CD4-positive, alpha-beta T cell treated with Interleukin-4 for 1 hour (primary cell): ENCODE measurements at regions not wholly inside any gene's neighbourhood (a gene's known extent, or its start where the extent isn't known, plus 50 kb on each side); places are given as distances from the start of the nearest gene placed in this dataset.

Source experiments
- DNase-seq, 2 donors: peaks; one replicate each; pipeline ENCODE4 v3.0.0-alpha.2; 2020 to 2022

DNA sequence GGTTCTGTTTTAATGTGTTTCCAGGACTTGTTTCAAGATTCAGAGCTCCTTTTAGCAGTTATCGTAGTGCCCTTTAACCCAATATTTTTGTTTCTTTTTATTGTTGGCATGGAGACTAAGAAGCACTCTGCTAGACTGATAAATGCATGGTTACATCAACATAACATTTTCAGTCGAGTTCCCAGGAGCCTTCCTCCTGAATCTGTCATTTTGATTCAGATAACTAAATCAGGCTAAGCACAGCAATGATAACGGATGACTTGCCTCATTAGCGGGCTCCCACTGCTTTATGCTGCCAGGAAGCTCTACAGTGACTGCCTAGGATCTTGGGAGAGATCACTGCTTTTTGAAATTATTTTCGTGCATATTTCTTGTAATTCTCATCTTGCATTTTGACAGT is 772.8 kb upstream of the GJE1 start:
- DNase-seq = no peak

DNA sequence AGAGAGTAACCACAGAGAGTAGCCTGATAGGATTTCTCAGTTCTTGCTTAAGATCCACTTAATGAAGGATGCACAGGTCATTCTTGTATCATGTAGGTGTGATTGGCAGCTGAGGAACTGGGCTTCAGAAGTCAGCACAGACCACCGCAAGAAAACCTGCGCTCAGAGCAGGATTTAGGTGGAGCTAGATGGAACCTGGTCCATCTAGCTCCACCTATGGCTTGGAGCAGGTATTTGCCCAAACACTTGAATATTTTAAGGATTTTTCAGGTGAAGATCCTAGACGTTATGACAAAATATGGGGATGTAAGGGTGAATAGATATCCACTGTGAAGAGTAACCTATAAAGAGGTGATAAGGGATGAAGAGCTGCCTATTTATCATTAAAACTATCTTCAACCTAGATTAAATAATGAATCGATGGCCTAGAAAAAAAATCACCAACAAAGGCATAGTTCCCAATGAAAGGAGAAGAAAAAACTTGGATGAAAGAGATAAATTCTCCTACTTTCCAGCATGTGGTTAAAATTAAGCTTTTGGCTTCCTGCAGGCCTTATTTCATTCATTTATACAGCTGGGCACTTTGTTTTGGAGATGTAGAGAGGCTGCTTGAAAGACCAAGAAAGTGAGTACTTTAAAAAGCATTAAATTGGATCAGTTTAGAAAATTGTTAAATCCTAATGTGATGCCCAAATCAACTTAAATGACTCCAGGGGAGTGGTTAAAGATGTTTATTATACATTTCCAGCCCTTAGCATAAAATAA is 778.4 kb upstream of the GJE1 start:
- DNase-seq = no peak

GRCh38 chr6:141351721-141352120 is 781.0 kb upstream of the GJE1 start:
- DNase-seq = no peak

DNA sequence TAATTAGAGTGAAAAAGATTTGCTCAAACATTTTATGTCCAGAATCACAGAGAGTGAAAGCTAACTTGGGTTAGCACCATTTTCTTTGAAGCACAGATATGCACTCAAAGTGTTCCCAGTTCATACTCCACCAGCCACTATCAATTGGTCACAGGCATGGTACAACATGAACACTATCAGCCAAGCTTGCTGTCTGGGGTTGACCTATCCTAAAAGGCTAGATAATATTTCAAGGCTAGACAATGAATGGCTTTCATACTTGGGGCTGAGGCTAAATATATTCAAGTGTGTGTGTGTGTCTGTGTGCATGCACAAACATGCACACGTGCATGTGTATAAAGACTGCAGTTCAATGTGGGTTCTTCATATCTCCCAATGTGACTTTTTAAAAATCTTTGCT is 783.0 kb upstream of the GJE1 start:
- no peak for DNase-seq

DNA sequence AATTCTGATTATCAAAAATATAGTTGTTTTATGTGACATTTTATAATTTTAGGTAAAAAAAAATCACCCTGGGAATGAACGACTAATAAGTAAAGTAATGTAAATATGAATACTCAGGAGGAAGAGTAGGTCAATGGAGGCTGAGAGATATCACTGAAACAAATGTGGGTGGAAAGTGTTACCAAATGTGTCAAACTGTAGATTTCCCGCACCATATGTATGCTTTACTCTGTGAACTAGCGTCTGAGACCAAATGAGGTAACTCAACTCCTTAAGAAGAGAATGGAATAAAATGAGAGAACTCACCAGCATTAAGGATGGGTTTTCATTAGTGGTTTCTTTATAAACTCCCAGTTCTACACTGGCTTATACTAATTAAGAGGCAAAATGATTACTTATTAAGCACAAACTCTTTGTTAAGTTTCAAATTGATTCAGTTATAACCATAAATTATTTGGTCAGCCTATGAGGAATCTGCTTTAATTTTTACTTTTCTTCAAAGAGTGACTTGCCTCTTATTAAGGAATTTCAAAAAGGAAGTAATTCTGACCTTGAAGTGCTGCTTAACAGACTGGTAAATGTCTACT is 784.7 kb upstream of the GJE1 start:
- DNase-seq = no peak

- no peak for DNase-seq
Measured at GRCh38 chr6:141347086-141347485, 785.6 kb upstream of the GJE1 start.

- DNase-seq = no peak
Measured at GRCh38 chr6:141346535-141346934, 786.2 kb upstream of the GJE1 start.

- DNase-seq = no peak
Measured at GRCh38 chr6:141337191-141337590, 795.5 kb upstream of the GJE1 start.

DNA sequence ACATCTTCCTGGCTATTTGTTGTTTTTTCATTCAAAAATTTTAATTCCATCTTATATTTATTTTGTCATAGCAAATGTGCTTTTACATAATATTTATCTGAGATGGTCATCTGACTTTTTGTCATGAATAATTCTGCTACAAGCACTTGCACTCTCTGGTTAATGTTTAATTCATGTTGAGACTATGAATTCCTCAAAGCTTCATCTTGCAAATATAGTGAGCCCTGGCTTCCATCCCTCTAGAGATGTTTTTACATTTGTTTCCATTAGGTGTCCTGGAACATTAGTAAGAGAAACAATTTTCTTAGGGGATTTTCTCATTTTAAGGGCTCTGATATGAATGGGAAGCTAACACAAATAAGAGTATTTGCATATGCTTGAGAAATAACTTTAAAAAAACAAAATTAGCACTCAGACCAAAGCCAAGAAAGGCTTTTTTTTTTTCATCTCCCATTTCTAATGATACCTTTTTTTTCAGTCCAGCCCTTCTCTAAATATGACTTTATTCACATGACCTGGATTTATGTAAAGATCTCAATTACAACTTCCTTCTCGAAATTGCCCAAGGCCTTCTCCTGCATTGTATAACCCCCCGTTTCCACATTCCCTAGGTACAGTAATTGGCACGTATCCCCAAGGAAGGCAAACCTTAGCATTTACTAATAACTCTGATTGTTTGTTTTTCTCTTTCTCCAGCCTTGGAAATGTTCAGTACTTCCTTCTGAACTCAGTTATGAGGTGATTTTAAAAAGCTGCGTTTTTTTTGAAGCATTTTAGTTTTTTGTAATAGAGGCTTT is 797.0 kb upstream of the GJE1 start:
- DNase-seq = no peak

DNA sequence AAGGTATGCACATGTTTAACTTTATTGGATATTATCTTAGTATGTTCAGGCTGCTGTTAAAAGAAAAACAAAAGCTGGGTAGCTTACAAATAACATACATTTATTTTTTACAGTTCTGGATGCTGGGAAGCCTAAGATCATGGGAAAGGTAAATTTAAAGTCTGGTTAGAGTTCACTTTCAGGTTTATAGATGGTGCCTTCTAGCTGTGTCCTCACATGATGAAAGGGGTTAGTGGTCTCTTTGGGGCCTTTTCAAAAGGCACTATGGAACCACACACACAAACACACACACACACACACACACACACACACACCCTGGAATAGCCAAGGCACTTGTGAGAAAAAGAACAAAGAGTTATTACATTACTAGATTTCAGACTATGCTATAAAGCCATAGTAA is 805.8 kb upstream of the GJE1 start:
- no peak for DNase-seq

- peak; percentile 11 to 53 for DNase-seq
Measured at GRCh38 chr6:141326426-141326825, 806.3 kb upstream of the GJE1 start.

DNA sequence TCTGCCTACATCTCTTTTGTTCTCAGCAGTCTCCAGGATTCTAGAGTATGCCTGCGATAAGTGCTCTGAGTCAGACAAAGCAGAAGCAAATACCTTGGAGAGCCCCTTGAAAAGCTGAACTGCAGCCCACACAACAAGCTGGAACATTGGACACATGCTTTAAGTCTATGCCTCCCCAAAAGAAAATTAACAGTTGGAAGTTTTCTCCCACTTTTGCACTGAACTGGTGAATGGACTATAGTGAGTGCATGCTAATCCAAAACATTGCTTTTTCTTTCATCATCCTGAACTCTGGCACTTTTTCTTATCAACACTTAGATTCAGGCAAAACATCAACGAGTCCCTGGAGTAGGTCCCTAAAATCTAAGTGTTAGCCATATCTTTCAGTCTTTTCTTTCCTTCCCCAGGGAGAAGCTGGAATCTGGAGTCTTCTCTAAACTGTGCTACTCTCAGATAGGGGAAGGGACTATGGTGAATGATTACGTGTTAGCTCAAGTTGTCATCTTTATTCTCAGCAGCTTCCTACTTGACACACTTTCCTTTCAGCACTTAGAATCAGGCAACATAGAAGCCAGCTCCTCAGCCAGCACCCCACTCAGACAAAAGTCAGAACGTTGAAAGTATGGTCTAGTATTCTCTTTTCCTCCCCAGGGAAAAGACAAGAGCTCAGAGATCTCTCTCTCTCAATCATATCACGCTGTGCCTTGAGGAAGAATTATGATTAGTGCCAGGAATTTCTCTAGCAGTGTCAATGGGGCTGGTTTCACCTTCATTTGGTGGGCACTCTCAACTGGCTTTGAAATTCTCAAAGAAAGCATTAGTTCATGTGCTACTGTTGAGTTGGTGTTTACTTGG is 811.0 kb upstream of the GJE1 start:
- no peak for DNase-seq

DNA sequence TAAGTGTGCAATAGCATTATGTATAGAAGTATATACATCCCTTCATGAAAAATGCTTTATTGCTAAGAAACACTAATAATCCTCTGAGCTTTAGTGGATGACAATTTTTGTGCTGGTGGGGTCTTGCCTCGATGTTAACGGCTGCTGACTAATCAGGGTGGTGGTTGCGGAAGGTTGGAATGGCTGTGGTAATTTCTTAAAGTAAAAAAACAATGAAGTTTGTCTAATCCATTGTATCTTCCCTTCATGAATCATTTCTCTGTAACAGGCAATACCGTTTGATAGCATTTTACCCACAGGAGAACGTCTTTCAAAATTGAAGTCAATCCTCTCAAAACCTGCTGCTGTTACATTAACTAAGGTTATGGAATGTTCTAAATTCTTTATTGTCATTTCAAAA is 816.5 kb upstream of the GJE1 start:
- DNase-seq = no peak

DNA sequence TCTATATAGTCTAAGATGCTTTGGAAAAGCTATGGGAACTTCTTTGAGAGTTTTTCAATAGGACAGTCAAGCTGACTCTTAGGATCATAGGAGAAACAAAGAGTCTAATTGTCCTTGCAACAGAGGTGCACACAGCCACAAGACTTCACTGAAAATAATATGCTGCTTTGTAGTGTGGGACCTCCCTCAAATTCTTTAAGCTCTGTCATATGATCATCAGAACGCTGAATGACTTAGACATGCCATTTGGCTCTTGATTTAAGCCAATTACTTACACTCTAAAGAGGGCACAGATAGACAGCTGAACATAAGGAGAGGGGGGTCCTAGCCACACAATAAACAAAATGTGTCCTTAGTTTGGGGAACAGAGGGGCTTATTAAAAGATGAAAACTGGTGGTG is 818.7 kb upstream of the GJE1 start:
- no peak for DNase-seq

- DNase-seq = peak in 1 of 2 donors; percentile 14
Measured at GRCh38 chr6:141309295-141309694, 823.4 kb upstream of the GJE1 start.

DNA sequence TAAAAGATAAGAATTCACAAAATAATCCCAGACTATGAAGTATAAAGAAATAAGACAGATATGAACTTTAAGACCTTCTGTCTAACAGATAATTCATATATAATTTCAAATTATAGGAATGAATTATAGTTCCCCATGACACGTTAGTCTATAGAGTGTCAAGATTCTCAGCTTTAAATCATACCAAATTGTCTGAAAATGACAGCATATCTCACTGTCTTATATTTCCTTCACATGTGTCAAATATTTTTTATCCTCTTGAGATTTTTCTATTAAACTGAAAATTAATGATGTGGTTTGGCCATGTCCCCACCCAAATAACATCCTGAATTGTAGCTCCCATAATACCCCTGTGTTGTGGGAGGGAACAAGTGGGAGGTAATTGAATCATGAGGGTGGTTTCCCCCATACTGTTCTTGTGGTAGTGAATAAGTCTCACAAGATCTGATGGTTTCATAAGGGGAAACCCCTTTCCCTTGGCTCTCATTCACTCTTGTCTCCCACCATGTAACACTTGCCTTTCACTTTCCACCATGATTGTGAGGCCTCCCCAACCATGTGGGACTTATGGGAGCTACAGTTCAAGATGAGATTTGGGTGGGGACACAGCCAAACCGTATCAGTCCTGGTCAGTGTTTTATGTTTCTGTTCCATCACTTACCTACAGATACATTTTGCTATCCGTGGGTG is 825.3 kb upstream of the GJE1 start:
- no peak for DNase-seq

GRCh38 chr6:141303907-141304306 is 828.8 kb upstream of the GJE1 start:
- DNase-seq = no peak

DNA sequence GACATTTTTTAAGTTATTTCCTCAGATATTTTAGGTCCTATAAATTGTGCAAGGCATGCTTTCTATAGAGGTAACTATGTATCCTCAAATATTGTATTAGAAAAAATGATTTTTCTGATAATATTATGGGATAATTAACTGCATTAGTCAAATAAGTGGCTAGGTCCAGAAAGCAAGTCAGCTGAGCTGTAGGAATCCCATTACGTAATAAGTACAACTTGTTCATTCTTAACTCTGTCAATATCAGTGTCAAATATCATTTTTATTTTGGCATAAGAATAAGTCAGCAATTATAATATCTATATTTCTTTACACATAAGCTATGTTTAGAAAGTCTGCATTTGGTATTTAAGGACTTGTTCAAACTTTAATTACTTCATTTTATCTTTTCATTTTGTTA is 830.9 kb upstream of the GJE1 start:
- no peak for DNase-seq

DNA sequence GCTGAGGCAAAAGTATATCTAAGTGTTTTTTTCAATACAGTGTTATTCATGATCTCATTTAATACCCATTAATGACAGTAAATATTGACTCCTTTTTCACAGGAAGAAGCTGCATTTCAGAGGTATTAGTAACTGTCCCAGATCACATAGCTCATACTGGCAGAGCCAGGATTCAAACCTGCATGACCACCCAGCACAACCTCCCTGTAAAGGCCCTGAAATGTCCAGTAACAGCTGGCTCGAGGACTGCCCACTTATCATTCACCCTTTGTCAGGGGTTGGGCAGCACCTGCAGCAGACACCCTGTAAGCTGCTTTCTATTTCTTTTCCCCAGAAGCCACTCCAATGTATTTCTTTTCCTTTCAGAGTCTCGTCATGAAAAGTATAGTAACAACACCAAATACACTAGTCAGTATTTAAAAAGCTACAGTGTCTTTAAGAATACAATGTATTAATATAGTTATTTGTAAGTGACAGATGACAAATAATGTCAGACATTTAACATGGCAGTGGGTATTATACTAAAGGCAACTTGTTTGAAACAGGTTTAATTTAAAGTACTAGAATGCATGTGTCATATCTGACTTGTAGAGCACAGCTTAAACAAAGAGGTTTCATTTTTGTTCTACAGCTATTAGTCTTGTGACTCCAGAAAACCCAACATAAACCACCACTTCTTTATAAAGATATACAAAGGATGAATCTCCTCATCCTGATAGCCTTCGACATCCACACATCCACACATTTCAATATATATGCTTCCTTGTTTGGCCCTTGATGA is 841.6 kb upstream of the GJE1 start:
- no peak for DNase-seq

GRCh38 chr6:141288947-141289346 is 843.8 kb upstream of the GJE1 start:
- DNase-seq = no peak

DNA sequence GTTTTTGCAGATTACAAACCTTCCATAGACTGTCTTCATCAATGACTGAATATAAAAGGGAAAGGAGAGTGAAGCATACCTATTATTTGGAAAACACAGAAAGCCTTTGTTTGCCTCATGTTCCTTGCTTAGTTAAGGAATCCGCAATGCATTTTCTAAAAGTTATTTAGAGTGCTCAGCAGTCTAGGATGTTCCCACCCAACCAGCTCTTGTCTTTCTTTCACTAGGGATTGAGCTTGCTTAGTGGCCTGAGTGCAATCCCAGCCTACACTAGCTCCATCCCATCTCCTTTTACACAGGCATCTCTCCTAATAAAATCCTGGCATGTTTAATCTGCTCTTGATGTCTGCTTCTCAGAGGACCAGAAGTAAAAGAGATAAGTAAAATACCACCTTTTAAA is 850.5 kb upstream of the GJE1 start:
- no peak for DNase-seq

DNA sequence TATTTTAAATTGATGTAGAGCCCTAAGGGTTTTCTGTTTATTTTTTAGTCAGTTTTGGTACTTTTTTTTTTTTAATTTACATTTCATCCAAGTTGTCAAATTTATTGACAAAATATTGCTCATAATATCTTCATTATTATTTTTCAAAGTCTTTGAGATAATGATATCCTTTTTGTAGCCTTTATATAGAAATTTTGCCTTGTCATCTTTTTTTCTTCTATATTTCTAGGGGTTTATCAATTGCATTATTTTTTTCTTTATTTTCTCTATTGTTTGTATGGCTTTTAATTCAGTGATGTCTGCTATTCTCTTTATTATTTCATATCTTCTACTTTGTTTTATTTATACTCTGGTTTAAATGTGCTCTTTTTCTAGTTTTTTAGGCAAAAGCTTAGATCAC is 863.0 kb upstream of the GJE1 start:
- no peak for DNase-seq
